Mesodermal cell (in vitro differentiated cells): ENCODE measurements at regions not wholly inside any gene's neighbourhood (a gene's known extent, or its start where the extent isn't known, plus 50 kb on each side); places are given as distances from the start of the nearest gene placed in this dataset.

Source experiments
- H3K27ac ChIP-seq: 2 replicates; pipeline ENCODE4 v1.7.0; 2013; ENCODE audit warnings: mild to moderate bottlenecking, low read depth, low read length, moderate library complexity; ENCODE audit not compliant: severe bottlenecking
- H3K36me3 ChIP-seq: 2 replicates; pipeline ENCODE4 v1.7.1; 2013; ENCODE audit warnings: mild to moderate bottlenecking, low read length, moderate library complexity; ENCODE audit not compliant: control insufficient read depth, insufficient read depth
- H3K4me1 ChIP-seq: one replicate; pipeline ENCODE4 v1.7.1; 2013; ENCODE audit warnings: mild to moderate bottlenecking, low read length; ENCODE audit not compliant: insufficient read depth, control insufficient read depth, poor library complexity, severe bottlenecking
- H3K4me3 ChIP-seq: 2 replicates; pipeline ENCODE4 v1.7.0; 2013; ENCODE audit warnings: low read length, control low read depth, mild to moderate bottlenecking; ENCODE audit not compliant: insufficient read depth, poor library complexity, severe bottlenecking; ENCODE audit errors: extremely low read depth
- H3K9me3 ChIP-seq: 2 replicates; pipeline ENCODE4 v1.7.1; 2013; ENCODE audit warnings: mild to moderate bottlenecking, low read length, moderate library complexity; ENCODE audit not compliant: control insufficient read depth
- WGBS, 2 experiments: methylation state at CpG; one replicate each; pipeline ENCODE4 v1.1.5; 2013; ENCODE audit warnings: missing lambda C conversion rate in 2 of 2; ENCODE audit not compliant: insufficient coverage in 2 of 2; 5-methylcytosine and 5-hydroxymethylcytosine counted together

DNA sequence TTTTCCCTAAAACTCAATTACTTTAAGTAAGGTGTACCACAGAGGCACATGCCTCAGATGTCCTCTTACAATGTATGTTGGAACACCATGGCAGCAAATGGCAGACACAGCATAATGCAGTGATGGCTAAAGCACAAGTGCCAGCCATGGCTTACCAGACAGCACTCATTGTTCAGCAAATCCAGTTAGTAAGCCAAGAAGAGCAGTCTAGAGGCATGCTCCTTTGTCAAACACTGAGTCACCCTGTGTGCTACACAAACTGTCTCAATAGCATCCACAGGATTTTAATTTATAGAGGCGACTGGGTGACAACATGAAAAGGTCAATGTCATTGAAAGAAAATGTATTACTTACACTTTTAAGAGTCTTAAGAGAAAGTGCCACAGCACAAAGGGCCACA lies 140.6 kb downstream of the KCNA4 start:
- no peak overlapping the region for H3K4me3 ChIP-seq
- H3K27ac ChIP-seq = no peak overlapping the region
- WGBS, 2 experiments = no CpG with 5 or more reads among the region's 1 CpG
- no peaks in the 10 kb centered on the region for H3K4me1 ChIP-seq
- H3K36me3 ChIP-seq = no peaks in the 10 kb centered on the region
- H3K9me3 ChIP-seq = no peaks in the 10 kb centered on the region

DNA sequence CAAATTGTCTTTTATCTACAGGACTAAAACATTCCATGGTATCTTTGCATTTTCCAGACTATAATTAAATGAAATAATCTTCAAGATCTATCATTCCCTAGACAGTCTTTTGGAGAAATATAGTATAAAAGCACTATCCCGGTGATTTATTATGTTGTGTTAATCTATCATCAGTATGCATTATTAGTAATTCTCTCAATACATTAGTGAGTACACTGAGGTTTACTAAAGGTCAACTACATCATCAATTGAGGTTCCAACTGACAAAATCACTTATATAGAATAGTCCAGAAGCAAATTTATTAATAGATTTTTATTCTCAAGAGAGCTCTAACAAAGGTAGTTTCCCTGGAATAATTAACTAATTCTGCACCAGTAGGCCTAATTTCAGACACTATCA lies 169.6 kb downstream of the KCNA4 start:
- no CpG with 5 or more reads among the region's 1 CpG for WGBS, 2 experiments
- Histone ChIP-seq H3K9me3 (no peaks in the 10 kb centered on the region), H3K4me3 (no peak overlapping the region), H3K36me3 (no peaks in the 10 kb centered on the region), H3K27ac (no peak overlapping the region), H3K4me1 (no peaks in the 10 kb centered on the region)

DNA sequence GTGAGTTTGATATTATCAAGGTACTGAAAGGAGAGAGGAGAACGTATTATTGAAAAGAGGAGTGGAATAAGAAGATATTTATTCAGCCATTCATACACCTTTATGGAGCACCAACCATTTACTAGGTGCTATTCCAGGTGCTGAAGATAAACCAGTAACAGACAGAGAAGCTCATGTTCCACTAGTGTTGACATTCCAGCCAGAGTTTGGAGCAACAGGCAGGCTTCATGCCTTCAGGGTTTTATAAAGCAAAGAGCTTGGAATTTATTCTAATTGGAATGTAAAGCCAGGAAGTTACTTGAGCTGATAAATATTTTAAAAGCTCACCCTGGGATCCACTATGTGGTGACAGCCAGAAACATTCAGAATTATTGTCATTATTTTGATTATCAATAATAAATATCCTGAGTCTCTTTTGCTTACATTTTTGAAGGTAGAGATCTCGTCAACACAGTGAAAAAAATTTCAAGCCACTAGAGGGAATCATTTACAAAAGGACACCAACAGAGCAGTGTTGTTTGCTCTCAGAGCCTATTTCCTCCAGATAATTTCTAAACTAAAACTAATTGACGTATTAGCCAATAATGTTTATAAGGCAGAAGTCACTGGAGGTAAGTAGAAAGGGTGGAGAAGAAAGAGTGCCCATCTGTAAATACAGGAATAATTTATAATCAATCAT lies 172.0 kb downstream of the KCNA4 start:
- no peaks in the 10 kb centered on the region for H3K9me3 ChIP-seq
- no CpG with 5 or more reads among the region's 3 CpGs for WGBS, 2 experiments
- H3K4me1 ChIP-seq = no peaks in the 10 kb centered on the region
- H3K36me3 ChIP-seq = no peaks in the 10 kb centered on the region
- no peak overlapping the region for H3K27ac ChIP-seq
- no peak overlapping the region for H3K4me3 ChIP-seq

DNA sequence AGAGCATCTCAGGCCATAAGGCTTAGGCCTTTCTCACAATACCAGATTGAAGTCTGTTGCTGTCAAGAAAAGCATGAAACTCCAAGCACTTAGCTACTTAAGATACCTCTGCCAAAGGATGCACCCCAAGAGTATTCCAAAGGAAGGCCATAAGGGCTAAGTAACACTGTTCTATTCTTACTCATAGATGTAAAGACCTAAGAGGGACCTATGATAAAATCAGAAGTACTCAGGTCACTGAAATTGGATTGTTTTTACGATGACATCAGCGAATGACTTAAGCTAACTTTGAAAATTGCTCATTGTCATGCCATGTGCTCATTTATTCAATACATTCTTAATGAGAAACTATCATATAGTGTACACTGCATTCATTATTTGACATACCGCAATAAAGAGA lies 172.8 kb downstream of the KCNA4 start:
- H3K9me3 ChIP-seq = no peaks in the 10 kb centered on the region
- no peaks in the 10 kb centered on the region for H3K36me3 ChIP-seq
- H3K27ac ChIP-seq = no peak overlapping the region
- H3K4me3 ChIP-seq = no peak overlapping the region
- 73 to 100% methylated on average over 2 of the region's 3 CpGs for WGBS, 2 experiments
- no peaks in the 10 kb centered on the region for H3K4me1 ChIP-seq

DNA sequence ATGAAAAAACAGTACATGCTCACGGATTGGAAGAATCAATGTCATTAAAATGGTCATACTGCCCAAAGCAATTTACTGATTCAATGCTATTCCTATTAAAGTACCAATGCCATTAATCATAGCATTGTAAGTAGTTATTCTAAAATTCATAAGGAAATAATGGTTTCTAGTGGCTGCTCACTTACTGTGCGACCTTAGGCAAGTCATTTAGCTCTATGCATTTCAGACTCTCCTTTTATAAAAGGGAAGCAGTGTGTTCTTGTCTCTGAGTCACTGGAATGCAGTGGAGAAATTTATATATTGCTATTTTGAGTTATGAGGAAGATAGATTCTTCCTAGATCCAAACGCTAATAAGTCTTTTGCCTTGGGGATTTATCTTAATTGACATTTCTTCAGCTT lies 174.8 kb downstream of the KCNA4 start:
- Histone ChIP-seq H3K9me3 (no peaks in the 10 kb centered on the region), H3K36me3 (no peaks in the 10 kb centered on the region), H3K4me1 (no peaks in the 10 kb centered on the region), H3K4me3 (no peak overlapping the region), H3K27ac (no peak overlapping the region)
- WGBS, 2 experiments = no CpG with 5 or more reads among the region's 3 CpGs

DNA sequence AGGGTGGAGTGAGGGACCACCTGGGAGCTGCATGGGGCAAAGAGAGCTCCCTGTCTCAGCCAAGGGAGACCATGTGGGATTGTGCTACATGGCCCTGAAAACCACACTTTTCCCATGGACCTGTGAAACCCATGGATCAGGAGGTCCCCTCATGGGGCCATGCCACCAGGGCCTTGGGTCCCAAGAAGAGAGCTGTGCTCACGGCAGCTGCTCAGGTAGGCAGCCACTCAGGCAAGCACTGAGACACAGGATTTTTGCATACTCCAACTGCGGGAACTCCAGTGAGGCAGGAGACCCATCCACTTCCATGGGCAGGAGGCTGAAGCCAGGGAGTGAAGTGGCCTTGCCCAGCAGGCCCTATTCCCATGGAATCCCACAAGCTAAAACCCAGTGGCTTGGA lies 190.0 kb downstream of the KCNA4 start:
- Histone ChIP-seq H3K4me3 (no peak overlapping the region), H3K36me3 (no peaks in the 10 kb centered on the region), H3K27ac (no peak overlapping the region), H3K4me1 (no peaks in the 10 kb centered on the region), H3K9me3 (no peaks in the 10 kb centered on the region)
- WGBS, 2 experiments = 86 to 93% methylated on average over 2 of the region's 2 CpGs

DNA sequence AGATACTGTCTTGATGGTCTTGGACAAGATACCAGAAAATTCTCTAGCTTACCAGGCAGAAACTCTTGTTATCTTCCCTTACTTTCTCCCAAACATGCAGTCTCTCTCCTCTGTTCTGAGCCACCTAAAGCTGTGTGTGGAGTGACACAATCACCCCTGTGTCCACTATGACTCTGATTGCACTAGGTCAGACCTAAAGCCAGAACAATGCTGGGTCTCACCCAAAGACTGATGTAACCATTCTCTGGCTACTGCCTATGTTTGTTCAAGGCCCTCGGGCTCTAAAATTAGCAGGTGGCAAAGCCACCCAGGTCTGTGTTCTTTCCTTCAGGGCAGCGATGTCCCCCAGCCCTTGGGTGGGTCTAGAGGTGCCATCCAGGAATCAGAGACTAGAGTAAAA lies 200.5 kb downstream of the KCNA4 start:
- H3K9me3 ChIP-seq = no peaks in the 10 kb centered on the region
- no peak overlapping the region for H3K27ac ChIP-seq
- no peaks in the 10 kb centered on the region for H3K4me1 ChIP-seq
- H3K4me3 ChIP-seq = no peak overlapping the region
- WGBS, 2 experiments = 76% methylated on average over 2 of the region's 2 CpGs
- no peaks in the 10 kb centered on the region for H3K36me3 ChIP-seq

DNA sequence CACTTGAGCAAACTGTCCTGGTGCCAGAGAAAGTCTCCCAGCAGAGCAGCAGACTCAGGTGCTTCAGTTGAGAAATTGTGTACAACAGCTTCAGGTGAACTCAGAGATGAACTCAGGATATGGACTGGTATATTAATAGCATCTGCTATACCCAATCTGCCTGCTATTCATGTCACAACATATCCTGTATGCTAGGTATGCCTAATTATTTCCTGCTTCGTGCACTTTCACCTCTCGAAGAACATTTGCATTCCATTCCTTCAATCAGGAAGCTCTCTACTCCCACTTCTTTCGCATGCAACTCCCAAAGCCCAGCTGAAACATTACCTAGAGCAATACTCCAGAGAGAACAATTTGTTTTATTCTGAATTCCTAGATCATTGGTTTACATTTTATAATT lies 207.7 kb downstream of the KCNA4 start:
- H3K4me3 ChIP-seq = no peak overlapping the region
- H3K9me3 ChIP-seq = no peaks in the 10 kb centered on the region
- H3K36me3 ChIP-seq = no peaks in the 10 kb centered on the region
- H3K27ac ChIP-seq = no peak overlapping the region
- WGBS, 2 experiments = 57 to 64% methylated on average over 2 of the region's 3 CpGs
- H3K4me1 ChIP-seq = no peaks in the 10 kb centered on the region

DNA sequence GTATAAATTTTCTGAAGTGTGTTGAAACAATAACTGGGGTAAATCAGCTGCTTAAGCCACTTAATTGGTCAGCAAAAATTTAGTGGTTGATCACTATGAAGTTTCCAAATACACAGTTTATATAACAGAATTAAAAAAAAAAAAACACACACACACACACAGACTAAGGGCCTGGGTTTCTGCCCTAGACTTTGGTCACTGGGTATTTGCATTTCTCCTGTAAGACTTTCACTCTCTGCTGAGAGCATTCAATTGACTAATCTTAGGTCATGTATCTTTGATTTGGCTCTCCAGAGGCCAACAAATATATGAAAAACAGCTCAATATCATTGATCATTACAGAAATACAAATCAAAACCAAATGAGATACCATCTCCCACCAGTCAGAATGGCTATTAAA lies 214.3 kb downstream of the KCNA4 start:
- H3K9me3 ChIP-seq = no peaks in the 10 kb centered on the region
- H3K4me1 ChIP-seq = no peaks in the 10 kb centered on the region
- H3K27ac ChIP-seq = no peak overlapping the region
- H3K36me3 ChIP-seq = no peaks in the 10 kb centered on the region
- H3K4me3 ChIP-seq = no peak overlapping the region

DNA sequence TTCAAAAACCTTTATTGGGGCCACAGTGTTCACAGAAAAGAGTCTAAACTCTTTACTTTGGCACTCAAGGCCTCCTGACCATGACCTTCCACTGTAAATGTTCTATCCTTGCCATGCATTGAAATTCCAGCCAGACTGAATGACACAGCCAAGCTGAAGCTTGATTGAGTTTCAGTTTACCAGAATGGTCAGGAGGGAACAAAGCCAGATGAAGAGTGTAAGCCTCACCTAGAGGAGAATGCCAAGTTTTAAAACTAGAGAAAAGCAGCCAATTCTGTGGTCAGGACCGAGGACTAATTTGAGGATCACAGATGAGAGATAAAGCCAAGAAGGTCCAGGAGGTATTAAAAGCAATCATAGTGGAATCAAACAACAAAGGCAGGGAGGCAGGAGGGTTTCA lies 215.3 kb downstream of the KCNA4 start:
- H3K4me1 ChIP-seq = no peaks in the 10 kb centered on the region
- H3K9me3 ChIP-seq = no peaks in the 10 kb centered on the region
- no peak overlapping the region for H3K4me3 ChIP-seq
- no peaks in the 10 kb centered on the region for H3K36me3 ChIP-seq
- H3K27ac ChIP-seq = no peak overlapping the region
- WGBS, 2 experiments = 90 to 100% methylated on average over 1 of the region's 1 CpG

DNA sequence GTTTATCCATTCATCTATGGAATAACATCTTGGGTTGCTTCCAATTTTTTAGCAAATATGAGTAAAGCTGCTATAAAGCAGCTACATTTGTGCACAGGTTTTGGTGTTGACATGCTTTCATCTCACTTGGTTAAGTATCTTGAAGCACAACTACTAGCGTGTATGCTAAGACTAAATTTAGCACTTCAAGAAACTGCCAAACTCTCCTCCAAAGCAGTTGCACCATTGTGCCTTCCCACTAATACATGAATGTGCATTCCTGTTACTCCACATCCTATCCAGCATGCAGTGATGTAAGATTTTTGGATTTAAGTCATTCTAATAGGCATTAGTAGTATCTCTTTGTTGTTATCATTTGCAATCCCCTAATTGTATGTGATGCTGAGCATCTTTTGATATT lies 230.7 kb downstream of the KCNA4 start:
- Histone ChIP-seq H3K9me3 (no peaks in the 10 kb centered on the region), H3K27ac (no peak overlapping the region), H3K4me3 (no peak overlapping the region), H3K4me1 (peaks cover 4% of the 10 kb centered on the region), H3K36me3 (no peaks in the 10 kb centered on the region)
- WGBS, 2 experiments = 100% methylated on average over 1 of the region's 1 CpG; no CpG with 5 or more reads in 1 of the 2 experiments
